Astrocyte of the spinal cord (primary cell): ENCODE measurements at regions not wholly inside any gene's neighbourhood (a gene's known extent, or its start where the extent isn't known, plus 50 kb on each side); places are given as distances from the start of the nearest gene placed in this dataset.
"Not testable (repeated sequence)": the region's sequence is repeated elsewhere in the genome, so short reads cannot be mapped to it uniquely, and the experiment has no call there.

ENCODE experiments used
- DNase-seq: peaks from one replicate; pipeline ENCODE4 v3.0.0; 2011; ENCODE audit warnings: low read depth, low spot score
- H3K4me3 ChIP-seq: 2 replicates; pipeline ENCODE4 v1.5.1; 2011; ENCODE audit warnings: low read depth, mild to moderate bottlenecking, low read length, moderate library complexity
- in situ Hi-C: cut with HindIII; loops from 2 replicates; pipeline ENCODE4 v1.10.0; 2017; ENCODE audit warnings: low sequenced_read_pairs
- TF ChIP-seq, protein P1 (sequence below): IDR thresholded peaks from 2 replicates; pipeline ENCODE4 v1.5.1; 2012; ENCODE audit warnings: low read depth, mild to moderate bottlenecking, low read length, inconsistent platforms

DNA sequence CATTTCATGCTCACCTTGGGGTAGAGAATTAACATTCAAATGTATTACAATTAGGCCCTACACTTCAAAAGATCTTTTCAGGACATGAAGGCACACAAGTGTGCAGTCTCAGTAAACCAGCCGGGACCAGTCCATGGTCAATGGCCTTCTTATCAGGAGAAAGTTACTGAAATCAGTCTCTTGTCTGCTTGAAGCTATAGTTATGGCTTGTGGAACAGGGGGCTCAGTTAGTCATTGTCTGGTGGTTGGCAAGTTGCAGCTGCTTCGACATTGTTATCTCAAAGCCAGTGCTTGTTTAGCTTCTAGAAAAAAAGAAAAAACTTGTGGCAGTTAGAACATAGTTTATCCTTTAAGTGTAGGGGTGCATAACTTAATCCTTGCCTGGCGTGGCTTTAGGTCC lies 213.1 kb upstream of the ACO1 start:
- DNase-seq: no peak
- in situ Hi-C loops: no loop called here
- no peak overlapping the region for H3K4me3 ChIP-seq
- TF ChIP-seq, protein P1, sequence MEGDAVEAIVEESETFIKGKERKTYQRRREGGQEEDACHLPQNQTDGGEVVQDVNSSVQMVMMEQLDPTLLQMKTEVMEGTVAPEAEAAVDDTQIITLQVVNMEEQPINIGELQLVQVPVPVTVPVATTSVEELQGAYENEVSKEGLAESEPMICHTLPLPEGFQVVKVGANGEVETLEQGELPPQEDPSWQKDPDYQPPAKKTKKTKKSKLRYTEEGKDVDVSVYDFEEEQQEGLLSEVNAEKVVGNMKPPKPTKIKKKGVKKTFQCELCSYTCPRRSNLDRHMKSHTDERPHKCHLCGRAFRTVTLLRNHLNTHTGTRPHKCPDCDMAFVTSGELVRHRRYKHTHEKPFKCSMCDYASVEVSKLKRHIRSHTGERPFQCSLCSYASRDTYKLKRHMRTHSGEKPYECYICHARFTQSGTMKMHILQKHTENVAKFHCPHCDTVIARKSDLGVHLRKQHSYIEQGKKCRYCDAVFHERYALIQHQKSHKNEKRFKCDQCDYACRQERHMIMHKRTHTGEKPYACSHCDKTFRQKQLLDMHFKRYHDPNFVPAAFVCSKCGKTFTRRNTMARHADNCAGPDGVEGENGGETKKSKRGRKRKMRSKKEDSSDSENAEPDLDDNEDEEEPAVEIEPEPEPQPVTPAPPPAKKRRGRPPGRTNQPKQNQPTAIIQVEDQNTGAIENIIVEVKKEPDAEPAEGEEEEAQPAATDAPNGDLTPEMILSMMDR: no peak

DNA sequence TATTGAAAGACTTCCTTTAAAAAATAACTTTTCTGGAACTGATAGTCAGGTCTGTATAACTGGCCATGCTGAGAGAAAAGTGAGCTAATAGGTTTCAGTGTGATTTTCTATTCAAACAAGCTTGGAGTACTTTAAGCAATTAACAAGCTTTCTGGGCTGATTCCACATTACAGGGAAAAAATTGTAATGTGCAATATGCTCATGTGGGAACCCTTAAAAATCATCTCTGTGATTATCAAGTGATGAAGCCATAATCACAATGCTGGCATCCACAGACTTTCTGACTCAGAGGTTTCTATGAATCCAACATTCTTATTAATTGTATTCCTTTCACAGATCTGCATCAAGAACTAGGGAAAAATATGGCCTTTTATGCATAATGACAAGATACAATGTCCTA lies 212.2 kb upstream of the ACO1 start:
- no peak overlapping the region for H3K4me3 ChIP-seq
- no peak for DNase-seq
- in situ Hi-C loops: no loop called here
- TF ChIP-seq, protein P1: no peak

DNA sequence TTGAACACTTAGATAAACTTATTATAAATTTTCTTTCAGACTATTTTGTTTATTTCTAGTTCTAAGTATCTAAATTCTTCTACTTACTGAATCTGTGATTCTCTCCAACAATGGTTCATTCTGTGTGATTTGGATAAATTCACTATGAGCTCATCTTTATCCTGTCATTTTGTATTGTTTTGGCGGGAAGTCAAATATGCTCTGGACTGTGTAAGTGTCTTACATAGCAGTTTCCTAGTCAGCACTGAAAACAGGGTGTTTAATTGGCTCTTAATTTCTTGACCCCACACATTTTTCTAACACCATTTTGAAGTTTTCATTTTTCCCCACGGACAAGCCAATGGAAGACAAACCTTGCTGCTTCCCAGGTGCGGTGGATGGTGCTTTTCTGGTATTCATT lies 207.0 kb upstream of the ACO1 start:
- no peak for DNase-seq
- in situ Hi-C loops: no loop called here
- H3K4me3 ChIP-seq: no peak overlapping the region
- TF ChIP-seq, protein P1: no peak

DNA sequence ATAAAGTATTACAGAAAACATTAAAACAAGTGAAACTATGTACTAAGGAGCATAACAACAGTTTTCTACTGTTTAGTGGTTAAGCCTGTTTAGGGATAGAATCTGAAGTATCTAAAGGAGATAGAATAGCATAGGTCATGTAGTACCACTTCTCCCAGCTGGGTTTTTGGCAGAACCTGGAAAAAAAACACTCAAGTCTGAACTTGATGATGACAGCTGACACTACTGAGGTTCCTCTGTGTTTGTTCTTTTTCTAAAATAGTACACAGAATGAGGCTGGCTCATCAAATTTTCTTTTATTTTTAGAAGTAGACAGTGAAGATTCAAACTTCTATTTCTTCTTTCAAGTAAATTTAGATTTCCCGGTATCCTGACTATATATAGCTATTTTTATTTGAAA lies 203.8 kb upstream of the ACO1 start:
- in situ Hi-C loops: no loop called here
- TF ChIP-seq, protein P1: no peak
- no peak for DNase-seq
- H3K4me3 ChIP-seq: no peak overlapping the region

DNA sequence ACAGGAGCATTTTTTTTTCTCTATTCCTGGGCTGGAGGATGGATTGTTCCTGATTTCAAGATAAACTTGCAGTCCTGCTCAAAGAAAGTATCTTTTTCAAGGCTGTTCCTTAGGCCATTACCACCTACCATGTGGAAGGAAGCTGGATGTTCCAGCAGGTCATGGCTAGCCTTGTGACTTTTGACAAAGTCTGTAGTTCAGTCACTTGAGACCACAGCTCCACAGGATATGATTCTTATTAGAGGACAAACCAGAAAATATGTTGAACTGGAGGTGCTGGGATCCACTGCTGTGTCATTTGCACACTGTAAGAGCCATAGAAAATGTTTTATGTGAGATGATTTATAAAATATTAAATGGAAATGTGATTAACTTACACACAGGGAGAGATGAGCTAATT lies 184.2 kb upstream of the ACO1 start:
- no peak overlapping the region for H3K4me3 ChIP-seq
- TF ChIP-seq, protein P1: no peak
- in situ Hi-C loops: no loop called here
- no peak for DNase-seq

DNA sequence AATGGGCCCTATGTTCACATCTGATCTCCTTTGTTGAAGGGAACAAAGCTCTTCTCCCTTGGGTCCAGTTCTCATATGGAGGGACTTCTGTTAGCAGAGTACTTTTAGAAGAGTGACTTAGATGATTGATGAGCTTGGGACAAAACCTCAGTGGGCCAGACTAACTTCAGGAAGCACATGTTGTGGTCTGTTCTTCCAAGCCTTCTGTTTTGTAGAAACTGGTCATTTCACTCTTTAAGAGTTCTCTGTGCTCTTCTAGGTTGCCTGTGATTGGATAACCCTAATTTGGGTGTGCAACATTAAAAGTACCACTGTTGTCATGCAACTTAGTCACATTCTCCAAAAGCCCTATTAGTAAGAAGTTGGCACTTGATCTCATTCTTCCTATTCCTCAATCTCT lies 183.5 kb upstream of the ACO1 start:
- H3K4me3 ChIP-seq: no peak overlapping the region
- no peak for DNase-seq
- TF ChIP-seq, protein P1: no peak
- in situ Hi-C loops: no loop called here

DNA sequence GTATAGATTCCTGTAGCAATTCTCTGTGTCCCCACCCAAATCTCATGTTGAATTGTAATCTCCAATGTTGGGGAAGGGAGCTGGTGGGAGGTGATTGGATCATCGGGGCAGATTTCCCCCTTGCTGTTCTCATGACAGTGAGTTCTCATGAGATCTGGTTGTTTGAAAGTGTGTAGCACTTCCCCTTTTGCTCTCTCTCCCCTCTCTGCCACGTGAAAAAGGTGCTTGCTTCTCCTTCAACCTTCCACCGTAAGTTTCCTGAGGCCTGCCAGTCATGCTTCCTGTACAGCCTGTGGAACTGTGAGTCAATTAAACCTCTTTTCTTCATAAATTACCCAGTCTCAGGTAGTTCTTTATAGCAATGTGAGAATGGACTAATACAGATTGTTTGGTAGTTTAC lies 175.3 kb upstream of the ACO1 start:
- in situ Hi-C loops, H3K4me3 ChIP-seq, DNase-seq: not testable (repeated sequence)
